ENCODE measurements at regions not wholly inside any gene's neighbourhood (a gene's known extent, or its start where the extent isn't known, plus 50 kb on each side); places are given as distances from the start of the nearest gene placed in this dataset.
A peak's percentile ranks its signal among the peaks of the same experiment; 100 is the strongest.

DNA sequence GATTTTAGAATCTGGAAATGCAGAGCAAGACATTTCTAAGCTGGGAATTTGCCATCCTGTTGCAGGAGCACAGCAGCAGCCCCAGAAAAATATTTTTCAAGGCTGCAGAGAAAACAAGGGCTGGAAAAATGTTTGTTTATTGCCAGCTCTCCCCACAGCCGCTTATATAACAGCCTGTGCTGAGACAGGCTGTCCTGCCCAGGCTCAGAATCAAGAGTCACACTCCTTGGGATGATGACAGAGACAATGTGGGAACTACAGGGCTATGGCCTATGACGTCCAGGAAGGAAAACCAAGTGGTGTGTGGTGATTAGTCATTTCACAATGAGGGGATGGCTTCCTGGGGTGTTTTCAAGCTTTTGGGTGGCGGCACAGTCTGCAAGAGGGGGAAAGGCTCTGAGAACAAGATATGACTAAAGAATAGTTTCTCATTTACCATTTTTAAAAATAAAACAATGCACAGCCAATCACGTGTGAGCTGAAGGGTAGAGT is 136.3 kb upstream of the SERP2 start:
- intact Hi-C loops (cut with DNase I; ENCODE audit: low total_unique reads) (no loop called here), in situ Hi-C loops (cut with MboI; ENCODE audit: low pct_ligation_motif_present in 1 of 4, low pct_unique_long_range_greater_than_20kb in 1 of 4, low sequenced_read_pairs in 3 of 4) (no loop called here)
- Histone ChIP-seq H3K27ac (peak overlapping the region; percentile 72 to 85 (median 74)), H3K4me3 (no peak overlapping the region), H3K9me3 (no peaks in the 10 kb centered on the region), H3K36me3 (no peaks in the 10 kb centered on the region), H3K27me3 (no peaks in the 10 kb centered on the region), H3K4me1 (peaks cover 2 to 24% (median 10%) of the 10 kb centered on the region in 4 donors)
- 39 to 56% methylated on average over 3 to 4 of the region's 4 CpGs for WGBS, 2 donors (ENCODE audit: low coverage in 1 of 2)
- peak; percentile 47 for DNase-seq
- TF ChIP-seq POLR2AphosphoS5 (IDR thresholded peaks at IDR 0.05): peak; percentile 62 to 79 (median 74)
- peak; percentile 74 for TF ChIP-seq EP300 (IDR thresholded peaks at IDR 0.05; ENCODE audit: low read depth)
- no peak for TF ChIP-seq CTCF (IDR thresholded peaks at IDR 0.05)

- Histone ChIP-seq H3K4me1 (peaks cover 0 to 18% (median 9%) of the 10 kb centered on the region in 4 donors), H3K4me3 (no peak overlapping the region), H3K9me3 (no peaks in the 10 kb centered on the region), H3K27me3 (no peaks in the 10 kb centered on the region), H3K36me3 (no peaks in the 10 kb centered on the region), H3K27ac (peak overlapping the region; percentile 72 to 85 (median 74))
- WGBS, 2 donors (ENCODE audit: low coverage in 1 of 2): 60 to 72% methylated on average over 1 to 4 of the region's 4 CpGs
- intact Hi-C loops (cut with DNase I; ENCODE audit: low total_unique reads) (no loop called here), in situ Hi-C loops (cut with MboI; ENCODE audit: low pct_ligation_motif_present in 1 of 4, low pct_unique_long_range_greater_than_20kb in 1 of 4, low sequenced_read_pairs in 3 of 4) (no loop called here)
- TF ChIP-seq EP300 (IDR thresholded peaks at IDR 0.05; ENCODE audit: low read depth) (no peak), POLR2AphosphoS5 (IDR thresholded peaks at IDR 0.05) (no peak)
- no peak for DNase-seq
Measured at GRCh38 chr13:44237881-44238421, 135.7 kb upstream of the SERP2 start.

DNA sequence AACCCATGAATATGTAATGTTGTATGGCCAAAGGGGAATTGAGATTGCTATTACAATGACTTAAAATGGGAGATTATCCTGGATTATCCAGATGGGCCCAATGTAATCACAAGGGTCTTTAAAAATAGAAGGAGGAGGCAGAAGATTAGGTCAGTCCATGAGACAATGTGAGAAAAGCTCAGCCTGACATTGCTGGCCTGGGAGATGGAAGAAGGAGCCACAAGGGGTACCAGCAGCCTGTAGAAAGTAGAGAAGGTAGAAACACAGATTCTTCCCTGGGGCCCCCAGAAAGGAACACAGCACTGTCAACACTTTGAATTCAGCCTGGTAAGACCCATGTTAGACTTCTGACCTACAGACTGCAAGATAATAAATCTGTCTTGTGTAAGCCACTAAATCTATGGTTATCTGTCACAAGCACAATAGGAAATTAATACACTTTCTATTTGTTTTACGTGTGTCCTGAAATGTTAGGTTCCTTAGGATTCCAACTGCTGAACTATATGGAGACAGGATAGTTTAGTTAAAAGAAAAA is 132.9 kb upstream of the SERP2 start:
- H3K36me3 ChIP-seq: no peaks in the 10 kb centered on the region
- H3K4me3 ChIP-seq: no peak overlapping the region
- in situ Hi-C loops (cut with MboI; ENCODE audit: low pct_ligation_motif_present in 1 of 4, low pct_unique_long_range_greater_than_20kb in 1 of 4, low sequenced_read_pairs in 3 of 4) (no loop called here), intact Hi-C loops (cut with DNase I; ENCODE audit: low total_unique reads) (no loop called here)
- no peaks in the 10 kb centered on the region for H3K9me3 ChIP-seq
- H3K27me3 ChIP-seq: no peaks in the 10 kb centered on the region
- DNase-seq: no peak
- WGBS, 2 donors (ENCODE audit: low coverage in 1 of 2): 86 to 100% methylated on average over 1 of the region's 1 CpG
- TF ChIP-seq POLR2A (IDR thresholded peaks at IDR 0.05) (no peak), EP300 (IDR thresholded peaks at IDR 0.05; ENCODE audit: low read depth) (no peak), POLR2AphosphoS5 (IDR thresholded peaks at IDR 0.05) (no peak), CTCF (IDR thresholded peaks at IDR 0.05) (no peak)
- H3K4me1 ChIP-seq: peaks cover 0 to 13% (median 9%) of the 10 kb centered on the region in 4 donors
- no peak overlapping the region for H3K27ac ChIP-seq

- Histone ChIP-seq H3K4me3 (no peak overlapping the region), H3K27ac (no peak overlapping the region), H3K36me3 (no peaks in the 10 kb centered on the region), H3K9me3 (no peaks in the 10 kb centered on the region), H3K4me1 (peaks cover 0 to 9% (median 7%) of the 10 kb centered on the region in 4 donors), H3K27me3 (no peaks in the 10 kb centered on the region)
- DNase-seq: no peak
- in situ Hi-C loops (cut with MboI; ENCODE audit: low pct_ligation_motif_present in 1 of 4, low pct_unique_long_range_greater_than_20kb in 1 of 4, low sequenced_read_pairs in 3 of 4): no loop called here
- intact Hi-C loops (cut with DNase I; ENCODE audit: low total_unique reads): no loop called here
- 83 to 87% methylated on average over 6 of the region's 6 CpGs for WGBS, 2 donors (ENCODE audit: low coverage in 1 of 2)
- TF ChIP-seq POLR2A (IDR thresholded peaks at IDR 0.05) (no peak), EP300 (IDR thresholded peaks at IDR 0.05; ENCODE audit: low read depth) (no peak), POLR2AphosphoS5 (IDR thresholded peaks at IDR 0.05) (no peak)
Measured at GRCh38 chr13:44241638-44242037, 132.0 kb upstream of the SERP2 start.

- 95% methylated on average over 3 of the region's 3 CpGs; no CpG with 5 or more reads in 1 of the 2 donors for WGBS, 2 donors (ENCODE audit: low coverage in 1 of 2)
- DNase-seq: no peak
- intact Hi-C loops (cut with DNase I; ENCODE audit: low total_unique reads): no loop called here
- H3K4me3 ChIP-seq: no peak overlapping the region
- H3K4me1 ChIP-seq: peaks cover 0 to 4% (median 3%) of the 10 kb centered on the region in 4 donors
- TF ChIP-seq POLR2A (IDR thresholded peaks at IDR 0.05) (no peak), EP300 (IDR thresholded peaks at IDR 0.05; ENCODE audit: low read depth) (no peak), POLR2AphosphoS5 (IDR thresholded peaks at IDR 0.05) (no peak), CTCF (IDR thresholded peaks at IDR 0.05) (no peak)
- no peak overlapping the region for H3K27ac ChIP-seq
- no peaks in the 10 kb centered on the region for H3K36me3 ChIP-seq
- H3K9me3 ChIP-seq: no peaks in the 10 kb centered on the region
- in situ Hi-C loops (cut with MboI; ENCODE audit: low pct_ligation_motif_present in 1 of 4, low pct_unique_long_range_greater_than_20kb in 1 of 4, low sequenced_read_pairs in 3 of 4): no loop called here
- no peaks in the 10 kb centered on the region for H3K27me3 ChIP-seq
Measured at GRCh38 chr13:44242766-44243165, 130.9 kb upstream of the SERP2 start.

Data from transverse colon (tissue), 4 donors.